ENCODE measurements at regions not wholly inside any gene's neighbourhood (a gene's known extent, or its start where the extent isn't known, plus 50 kb on each side); places are given as distances from the start of the nearest gene placed in this dataset.

- H3K9ac ChIP-seq (ENCODE audit: low read depth, low read length): no peak overlapping the region
- dilution Hi-C loops (cut with HindIII; ENCODE audit: low sequenced_read_pairs, unreplicated experiment): no loop called here
- H3K79me1 ChIP-seq (ENCODE audit: low read depth in 1 of 2, low read length in 2 of 2): no peaks in the 10 kb centered on the region
- H2AFZ ChIP-seq (replicated peaks; ENCODE audit: low read length, poor library complexity): no peak overlapping the region
- H3K23ac ChIP-seq (ENCODE audit: low read depth, low read length): no peak overlapping the region
- no TSS peak for BruUV-seq (replicated peaks)
- no peaks in the 10 kb centered on the region for H3K4me1 ChIP-seq (ENCODE audit: control insufficient read depth, insufficient read depth, low read length)
- no peak overlapping the region for H4K8ac ChIP-seq (ENCODE audit: low read depth in 2 of 2, low read length in 2 of 2)
- H4K5ac ChIP-seq (ENCODE audit: low read depth, low read length): no peak overlapping the region
- ChIA-PET CTCF (no interaction called here), POLR2A (ENCODE audit: unreplicated experiment) (no interaction called here)
- H3K27ac ChIP-seq (ENCODE audit: insufficient read depth, low read length): no peak overlapping the region
- TF ChIP-seq RAD21 (IDR thresholded peaks at IDR 0.05; ENCODE audit: low read length): no peak
- no peak for TF ChIP-seq RCOR1 (IDR thresholded peaks at IDR 0.05; ENCODE audit: insufficient replicate concordance, low read length)
- no peak for TF ChIP-seq BHLHE40 (IDR thresholded peaks at IDR 0.05; ENCODE audit: low read depth, low read length)
- TF ChIP-seq MAFK (IDR thresholded peaks at IDR 0.05; ENCODE audit: low read depth, low read length): no peak
- TF ChIP-seq CHD1 (IDR thresholded peaks at IDR 0.05; ENCODE audit: low read depth, low read length): no peak
- no peak for TF ChIP-seq CTCF (conservative IDR thresholded peaks at IDR 0.05; ENCODE audit: low read depth, low read length)
- no peak for TF ChIP-seq CEBPB (IDR thresholded peaks at IDR 0.05; ENCODE audit: low read depth, low read length)
- no peak for TF ChIP-seq ELK1 (IDR thresholded peaks at IDR 0.05; ENCODE audit: borderline replicate concordance, low read depth, low read length)
- TF ChIP-seq RFX5 (IDR thresholded peaks at IDR 0.05; ENCODE audit: low read depth, low read length): no peak
- H3K9me3 ChIP-seq (ENCODE audit: control insufficient read depth, insufficient read depth, low read length): no peaks in the 10 kb centered on the region
- DNase-seq: peak; percentile 62
- 60% methylated on average over 1 of the region's 5 CpGs; no CpG with 5 or more reads in 1 of the 2 experiments for WGBS, 2 experiments (ENCODE audit: extremely low coverage in 2 of 2, insufficient read length in 1 of 2)
- no peaks in the 10 kb centered on the region for H4K20me1 ChIP-seq (ENCODE audit: insufficient read depth, low read length)
- H3K9me1 ChIP-seq (ENCODE audit: insufficient read depth, low read length): no peaks in the 10 kb centered on the region; the same call in 1 of the 2 replicates
- H3K14ac ChIP-seq (replicated peaks; ENCODE audit: low read depth, low read length): no peak overlapping the region
- H3K56ac ChIP-seq (ENCODE audit: extremely low read depth, insufficient read depth, low read length): no peak overlapping the region
- no peak overlapping the region for H3K4me2 ChIP-seq (ENCODE audit: low read depth, low read length)
- no peaks in the 10 kb centered on the region for H3K36me3 ChIP-seq (ENCODE audit: control insufficient read depth, insufficient read depth, low read length)
- no peak overlapping the region for H2BK15ac ChIP-seq (ENCODE audit: low read depth, low read length)
- no peak overlapping the region for H3K18ac ChIP-seq (ENCODE audit: low read depth, low read length)
- H2BK120ac ChIP-seq (ENCODE audit: low read depth, low read length): no peak overlapping the region
- no peaks in the 10 kb centered on the region for H3K27me3 ChIP-seq (ENCODE audit: control insufficient read depth, insufficient read depth, low read length)
- no peak overlapping the region for H2BK5ac ChIP-seq (ENCODE audit: low read depth, low read length, poor library complexity, severe bottlenecking)
- ATAC-seq (ENCODE audit: low read depth): 0 out of 2 replicates have a peak, but pooled peaks have one; percentile 21
- H2AK5ac ChIP-seq (ENCODE audit: low read depth, low read length): no peak overlapping the region
- intact Hi-C loops (cut with micrococcal nuclease): no loop called here
- H2BK20ac ChIP-seq (ENCODE audit: low read depth, low read length): no peak overlapping the region
- H4K91ac ChIP-seq (ENCODE audit: insufficient read depth, low read depth, low read length): no peak overlapping the region
- in situ Hi-C loops (cut with MboI; ENCODE audit: low sequenced_read_pairs): no loop called here
- H3K4ac ChIP-seq (ENCODE audit: low read depth, low read length): no peak overlapping the region
- no peak overlapping the region for H2AK9ac ChIP-seq (replicated peaks; ENCODE audit: low read depth, low read length, poor library complexity)
- no peak overlapping the region for H3K4me3 ChIP-seq (ENCODE audit: insufficient read depth, low read depth, low read length)
These were observed 881.6 kb downstream of the PCDH18 start for GRCh38 chr4:136650541-136651277.

Measured in IMR-90 (cell line).